BJ (cell line): ENCODE measurements at regions not wholly inside any gene's neighbourhood (a gene's known extent, or its start where the extent isn't known, plus 50 kb on each side); places are given as distances from the start of the nearest gene placed in this dataset.

ENCODE experiments used
- CTCF ChIA-PET: fragments of 350-600 bp; formaldehyde crosslinking; extraction: SDS; loops from one replicate; lab custom pipeline; 2021; ENCODE audit warnings: antibody characterized with exemption, inconsistent platforms; lab: Yijun Ruan, JAX
- POLR2A ChIA-PET: fragments of 300-600 bp; sonication (Branson Sonifier 250); formaldehyde crosslinking; extraction: SDS; loops from one replicate; lab custom pipeline; 2021; ENCODE audit warnings: antibody characterized with exemption; lab: Charles Lee
- DNase-seq: peaks from one replicate; pipeline ENCODE4 v3.0.0-alpha.2; 2011; ENCODE audit warnings: low read depth
- H3K27me3 ChIP-seq: 2 replicates; pipeline ENCODE4 v1.6.0; 2011; ENCODE audit warnings: low read length; ENCODE audit not compliant: control insufficient read depth, insufficient read depth
- H3K36me3 ChIP-seq: 2 replicates; pipeline ENCODE4 v1.5.1; 2011; ENCODE audit warnings: low read length; ENCODE audit not compliant: control insufficient read depth, insufficient read depth
- H3K4me3 ChIP-seq: 2 replicates; pipeline ENCODE4 v1.5.1; 2011; ENCODE audit warnings: low read depth, mild to moderate bottlenecking, control low read depth, low read length
- CTCF ChIP-seq: IDR thresholded peaks from 2 replicates; pipeline ENCODE4 v1.5.1; 2011; ENCODE audit warnings: low read depth, mild to moderate bottlenecking, control low read depth, inconsistent platforms, low read length, moderate library complexity; ENCODE audit not compliant: insufficient read depth

DNA sequence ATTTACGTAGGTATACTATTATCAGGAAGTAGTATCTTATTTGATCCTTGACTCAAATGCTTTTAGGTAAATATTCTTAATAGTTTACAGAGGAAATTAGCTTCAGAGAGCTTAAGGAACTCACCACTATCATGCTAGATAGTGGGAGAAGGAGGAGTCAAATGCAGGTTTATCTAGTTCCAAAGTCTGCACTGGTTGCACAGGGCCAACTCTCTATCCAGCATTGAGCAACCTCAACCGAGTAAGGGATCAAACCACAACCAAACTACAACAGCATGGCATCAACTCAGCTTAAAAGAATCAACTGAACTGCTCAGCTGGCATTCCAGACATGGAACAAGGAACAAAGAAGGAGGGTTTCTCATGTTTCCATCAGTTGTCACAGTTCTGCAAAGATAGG is 306.0 kb downstream of the MAF start:
- ChIA-PET CTCF (no interaction called here), POLR2A (no interaction called here)
- no peak for TF ChIP-seq CTCF
- DNase-seq, result no peak
- Histone ChIP-seq H3K4me3 (no peak overlapping the region), H3K36me3 (no peaks in the 10 kb centered on the region), H3K27me3 (no peaks in the 10 kb centered on the region)

- no peak for TF ChIP-seq CTCF
- CTCF ChIA-PET, result no interaction called here
- Histone ChIP-seq H3K27me3 (no peaks in the 10 kb centered on the region), H3K36me3 (no peaks in the 10 kb centered on the region), H3K4me3 (no peak overlapping the region)
- no peak for DNase-seq
- POLR2A ChIA-PET, result no interaction called here
Observed at GRCh38 chr16:79293836-79294460, 306.6 kb downstream of the MAF start.

GRCh38 chr16:79288066-79288465 is 312.5 kb downstream of the MAF start:
- no peaks in the 10 kb centered on the region for H3K27me3 ChIP-seq
- POLR2A ChIA-PET, result no interaction called here
- CTCF ChIA-PET, result no interaction called here
- no peak for DNase-seq
- H3K4me3 ChIP-seq, result no peak overlapping the region
- H3K36me3 ChIP-seq, result no peaks in the 10 kb centered on the region
- TF ChIP-seq CTCF, result no peak

- Histone ChIP-seq H3K27me3 (no peaks in the 10 kb centered on the region), H3K4me3 (no peak overlapping the region), H3K36me3 (no peaks in the 10 kb centered on the region)
- CTCF ChIA-PET, result no interaction called here
- DNase-seq, result no peak
- no peak for TF ChIP-seq CTCF
- POLR2A ChIA-PET, result no interaction called here
Observed at GRCh38 chr16:79287424-79287917, 313.1 kb downstream of the MAF start.

DNA sequence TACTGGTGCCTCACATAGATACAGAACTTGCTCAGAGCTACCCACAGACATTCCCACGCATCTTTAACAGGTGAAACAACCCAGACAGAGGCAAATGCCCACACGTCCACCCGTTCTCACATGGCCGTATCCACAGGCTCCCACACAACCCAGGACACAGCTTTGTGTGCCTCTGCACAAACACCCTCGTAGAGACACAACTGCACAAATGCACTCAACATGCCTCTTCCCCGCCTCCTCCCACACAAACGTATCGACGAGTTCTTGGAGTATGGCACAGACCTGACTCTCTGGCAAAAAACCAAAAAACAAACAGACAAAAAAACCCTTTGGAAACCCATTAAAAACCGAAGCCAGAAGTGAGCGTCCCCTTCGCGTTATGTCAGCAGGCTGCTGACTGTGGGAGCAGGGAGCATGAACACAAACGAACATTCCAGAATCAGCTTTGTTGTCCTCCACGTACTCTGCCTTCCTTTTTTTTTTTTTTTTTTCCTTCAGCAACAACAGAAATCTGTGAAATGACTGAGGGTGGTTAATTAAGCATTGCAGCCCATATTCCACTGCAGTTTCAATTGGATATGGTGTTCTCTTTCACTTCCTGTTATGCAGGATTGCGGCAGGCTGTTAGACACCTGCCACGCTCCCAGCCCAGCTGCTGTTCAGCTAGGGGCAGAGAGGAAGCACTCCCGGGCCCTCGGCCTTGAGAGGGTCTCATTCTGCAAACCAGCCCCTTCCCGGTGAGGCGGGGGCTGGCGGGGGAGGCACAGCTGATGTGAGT is 313.7 kb downstream of the MAF start:
- H3K36me3 ChIP-seq, result no peaks in the 10 kb centered on the region
- no peak overlapping the region for H3K4me3 ChIP-seq
- TF ChIP-seq CTCF, result no peak
- DNase-seq, result no peak
- ChIA-PET CTCF (no interaction called here), POLR2A (no interaction called here)
- H3K27me3 ChIP-seq, result no peaks in the 10 kb centered on the region
